Left renal pelvis (tissue), 4 donors: ENCODE measurements at regions not wholly inside any gene's neighbourhood (a gene's known extent, or its start where the extent isn't known, plus 50 kb on each side); places are given as distances from the start of the nearest gene placed in this dataset.

Source experiments
- DNase-seq, 4 donors: peaks; one replicate each; pipeline ENCODE4 v3.0.0-alpha.2; 2013; ENCODE audit warnings: low read depth in 4 of 4, low spot score in 3 of 4

DNA sequence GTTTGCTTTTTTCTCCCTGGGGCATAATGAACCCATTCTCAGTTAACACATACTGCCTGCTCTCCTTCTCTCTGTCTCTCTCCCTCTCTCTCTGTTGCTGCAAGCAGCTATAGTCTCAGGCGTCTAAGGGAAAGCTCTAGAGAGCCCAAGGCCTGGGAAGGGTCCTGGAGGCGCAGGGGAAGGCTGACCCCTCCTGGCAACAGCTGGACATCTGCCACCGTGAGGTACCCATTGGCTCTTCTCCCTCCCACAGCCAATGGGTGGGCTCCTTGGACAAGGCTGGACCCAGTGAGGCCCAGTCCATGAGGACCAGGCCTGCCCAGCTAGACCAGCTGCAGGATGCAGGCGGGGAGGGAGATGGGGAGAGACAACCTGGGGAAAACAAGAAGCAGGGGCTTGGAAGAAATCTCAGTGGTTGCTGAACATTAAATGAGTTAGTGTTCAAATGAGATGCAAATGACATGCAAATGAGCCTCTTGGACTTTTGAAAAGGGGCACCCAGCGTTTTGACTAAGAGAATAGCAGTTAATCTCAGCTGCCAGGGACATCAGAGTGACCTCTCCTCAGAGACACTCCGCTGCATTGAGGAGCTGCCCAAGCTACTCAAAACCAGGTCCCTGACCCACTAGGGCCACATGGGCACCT, 349.7 kb downstream of the BUD13 start:
- no peak for DNase-seq

DNA sequence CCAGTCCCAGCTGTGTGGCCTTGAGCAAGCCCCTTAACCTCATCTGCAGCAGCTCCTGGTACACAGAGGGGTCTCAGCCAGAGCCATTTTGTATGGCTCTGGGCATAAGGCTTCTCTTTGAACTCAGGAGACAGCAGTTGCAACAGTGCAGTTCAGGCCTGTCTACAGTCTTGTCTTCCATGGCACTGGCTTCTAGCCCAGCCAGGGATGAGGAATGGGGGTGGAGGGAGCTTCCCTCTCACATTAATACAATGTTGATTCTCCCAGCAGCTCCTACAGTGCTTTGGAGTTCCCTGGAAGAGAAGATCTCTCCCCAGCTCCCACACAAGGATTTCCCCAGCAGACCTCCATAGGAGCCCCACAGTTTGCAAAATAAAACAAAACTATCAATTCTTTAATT, 350.2 kb downstream of the BUD13 start:
- no peak for DNase-seq

DNA sequence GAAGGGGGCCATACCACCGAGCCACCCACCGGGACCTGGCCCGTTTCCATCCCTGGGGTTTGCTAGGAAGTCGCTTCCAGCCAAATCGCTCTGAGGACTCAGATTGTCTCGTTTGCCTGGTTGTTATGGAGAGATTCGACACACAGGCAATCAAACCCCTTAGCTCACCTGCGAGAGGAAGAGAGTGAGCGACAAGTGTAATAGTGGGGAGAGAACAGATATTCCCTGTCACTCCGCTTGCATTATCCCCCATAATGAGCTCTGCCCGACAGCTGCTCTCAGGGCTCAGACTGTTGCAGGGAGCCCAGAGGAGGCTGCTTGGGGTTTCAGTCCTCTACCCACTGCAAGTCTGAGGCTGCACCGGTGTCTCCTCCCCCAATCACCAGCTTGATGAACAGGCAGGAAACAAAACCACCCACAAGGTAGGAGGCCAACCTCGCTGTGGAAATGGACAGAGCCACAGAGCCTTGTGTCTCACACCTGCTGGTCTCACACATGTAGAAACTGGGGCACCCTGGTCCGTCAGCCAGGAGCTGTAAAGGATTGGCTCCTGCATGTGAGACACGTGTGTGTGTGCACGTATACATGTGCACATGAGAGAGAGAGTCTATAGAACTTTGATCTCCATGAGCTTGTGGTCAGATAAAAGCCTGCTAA, 351.1 kb downstream of the BUD13 start:
- no peak for DNase-seq

DNA sequence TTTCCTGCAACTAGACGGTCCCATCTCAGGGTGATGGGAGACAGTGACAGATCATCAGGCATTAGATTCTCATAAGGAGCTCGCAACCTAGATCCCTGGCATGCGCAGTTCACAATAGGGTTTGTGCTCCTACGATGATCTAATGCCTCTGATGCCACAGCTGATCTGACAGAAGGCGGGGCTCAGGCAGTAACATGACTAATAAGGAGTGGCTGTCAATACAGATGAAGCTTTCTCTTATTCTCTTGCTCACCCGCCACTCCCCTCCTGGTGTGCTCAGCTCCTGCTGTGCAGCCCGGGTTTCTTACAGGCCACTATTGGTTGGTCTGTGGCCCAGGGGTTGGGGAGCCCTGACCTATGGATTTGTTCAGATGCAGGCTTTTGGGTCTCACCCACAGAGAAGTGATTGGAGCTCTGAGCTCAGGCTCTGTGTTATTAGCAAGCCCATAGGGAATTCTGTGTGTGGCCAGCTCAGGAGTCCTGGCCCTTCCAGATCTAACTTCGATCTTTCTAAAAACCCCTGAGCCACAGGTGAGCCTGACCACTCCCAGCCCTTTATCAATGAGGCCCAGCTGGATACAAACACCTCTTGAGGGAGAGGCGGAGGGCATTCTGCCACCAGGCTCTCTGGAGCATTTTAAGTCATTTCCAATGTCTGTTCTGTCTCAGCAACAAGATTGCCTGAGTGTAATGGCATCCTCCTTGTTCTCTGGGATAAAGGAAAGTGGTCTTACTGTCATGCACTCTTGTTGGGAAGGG, 351.8 kb downstream of the BUD13 start:
- no peak for DNase-seq

DNA sequence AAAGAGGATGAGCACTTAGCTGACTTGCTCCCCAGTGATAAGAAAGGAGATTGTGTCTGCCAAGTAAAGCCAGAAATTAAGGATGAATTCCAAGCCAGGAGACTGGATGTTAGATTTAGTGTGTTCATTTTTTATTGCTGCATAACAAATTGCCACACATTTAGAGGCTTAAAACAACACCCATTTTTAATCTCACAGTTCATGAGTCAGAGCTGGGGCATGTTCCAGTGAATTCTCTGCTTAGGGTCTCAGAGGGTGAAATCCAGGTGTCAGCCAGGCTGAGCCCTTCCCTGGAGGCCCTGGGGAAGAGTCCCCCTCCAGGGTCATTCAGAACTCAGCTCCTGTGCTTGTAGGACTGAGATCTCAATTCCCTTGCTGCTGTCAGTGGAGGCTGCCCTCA, 352.8 kb downstream of the BUD13 start:
- DNase-seq: no peak

DNA sequence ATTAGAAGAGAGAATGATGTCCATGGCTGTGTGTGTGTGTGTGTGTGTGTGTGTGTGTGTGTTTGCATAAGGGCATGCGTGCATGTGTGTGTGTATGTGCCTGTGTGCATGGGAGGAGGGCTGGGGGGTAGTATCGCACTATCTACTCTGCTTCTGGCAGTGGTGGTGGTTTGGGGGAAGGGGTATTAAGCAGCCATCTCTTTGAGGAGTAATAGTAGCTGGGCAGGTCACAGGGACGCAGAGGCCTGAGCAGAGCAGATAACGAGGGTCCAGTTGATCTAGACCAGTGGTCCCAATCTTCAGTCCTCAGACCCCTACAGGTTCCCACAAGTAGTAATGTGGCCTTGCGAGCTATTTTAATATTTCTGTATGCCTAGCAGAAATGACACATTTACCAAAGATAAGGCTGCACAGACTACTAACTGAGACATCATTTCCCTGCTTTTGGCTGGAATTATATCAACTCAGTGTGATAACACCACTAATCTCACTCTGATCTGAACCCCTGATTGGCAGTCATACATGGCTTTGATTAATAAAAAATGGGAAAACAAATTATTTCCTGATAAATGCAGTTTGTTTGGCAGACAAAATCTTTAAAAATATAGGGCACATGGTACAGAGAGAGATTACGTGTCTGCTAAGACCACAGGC, 354.3 kb downstream of the BUD13 start:
- no peak for DNase-seq

DNA sequence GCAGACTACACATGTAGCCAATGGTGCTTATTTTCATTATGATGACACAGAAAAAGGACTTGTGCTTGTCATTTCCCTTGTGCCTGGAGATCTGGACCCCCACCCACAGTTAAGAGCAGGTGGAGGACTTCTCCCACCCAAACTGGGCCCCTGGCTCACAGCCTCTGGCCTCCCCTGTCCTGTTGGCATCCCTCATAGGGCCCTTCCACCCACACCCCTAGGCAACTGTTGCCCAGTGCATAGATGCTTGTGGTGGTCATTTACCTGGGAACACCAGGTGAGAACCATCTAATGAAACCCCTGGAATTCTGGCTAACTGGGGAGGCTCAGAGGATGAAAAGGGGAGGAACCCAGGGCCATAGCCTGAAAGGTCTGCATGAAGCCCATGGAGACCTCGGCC, 355.9 kb downstream of the BUD13 start:
- no peak for DNase-seq

DNA sequence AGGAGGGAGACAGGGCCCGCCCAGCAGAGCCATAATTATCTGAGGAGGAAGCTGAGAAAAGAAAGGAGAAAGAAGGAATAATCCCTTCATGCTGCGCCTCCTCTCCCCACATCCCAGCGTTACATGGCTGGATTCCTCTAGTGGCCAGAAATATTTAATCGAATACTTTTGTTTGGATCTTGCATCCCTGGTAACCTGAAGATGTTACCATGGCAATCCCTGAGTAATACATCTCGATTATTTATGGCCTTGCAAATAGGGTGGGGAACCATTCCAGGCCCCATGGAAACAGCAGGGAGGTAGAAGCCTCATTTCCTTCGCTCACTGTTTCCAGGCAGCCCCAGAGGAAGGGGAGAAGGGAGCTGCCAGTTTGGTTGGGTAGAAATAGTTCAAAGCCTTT, 357.7 kb downstream of the BUD13 start:
- no peak for DNase-seq

DNA sequence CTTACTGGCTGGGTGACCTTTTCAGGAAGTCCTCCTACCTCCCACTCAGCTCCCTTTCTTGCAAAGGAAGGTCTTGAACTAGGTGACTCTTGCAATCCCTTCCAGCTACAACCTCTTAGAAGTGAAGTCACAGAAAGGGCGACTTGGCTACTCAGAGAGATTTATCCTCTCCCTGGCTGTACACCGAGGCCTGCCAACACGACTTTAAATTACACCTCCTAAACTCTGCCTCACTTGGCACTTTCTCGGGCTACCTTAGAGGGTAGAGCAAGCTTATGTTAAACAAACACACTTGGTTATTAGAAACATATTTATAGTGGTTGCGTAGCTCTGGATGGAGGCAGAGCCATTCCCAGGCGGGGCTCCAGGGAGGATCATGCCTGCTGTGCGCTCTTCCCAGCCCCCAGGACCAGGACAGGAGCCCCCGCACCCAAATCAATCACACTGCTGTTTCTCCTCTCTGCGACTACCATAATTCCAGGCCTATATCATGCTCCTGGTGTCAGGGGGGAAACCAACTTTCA, 358.4 kb downstream of the BUD13 start:
- DNase-seq: no peak

DNA sequence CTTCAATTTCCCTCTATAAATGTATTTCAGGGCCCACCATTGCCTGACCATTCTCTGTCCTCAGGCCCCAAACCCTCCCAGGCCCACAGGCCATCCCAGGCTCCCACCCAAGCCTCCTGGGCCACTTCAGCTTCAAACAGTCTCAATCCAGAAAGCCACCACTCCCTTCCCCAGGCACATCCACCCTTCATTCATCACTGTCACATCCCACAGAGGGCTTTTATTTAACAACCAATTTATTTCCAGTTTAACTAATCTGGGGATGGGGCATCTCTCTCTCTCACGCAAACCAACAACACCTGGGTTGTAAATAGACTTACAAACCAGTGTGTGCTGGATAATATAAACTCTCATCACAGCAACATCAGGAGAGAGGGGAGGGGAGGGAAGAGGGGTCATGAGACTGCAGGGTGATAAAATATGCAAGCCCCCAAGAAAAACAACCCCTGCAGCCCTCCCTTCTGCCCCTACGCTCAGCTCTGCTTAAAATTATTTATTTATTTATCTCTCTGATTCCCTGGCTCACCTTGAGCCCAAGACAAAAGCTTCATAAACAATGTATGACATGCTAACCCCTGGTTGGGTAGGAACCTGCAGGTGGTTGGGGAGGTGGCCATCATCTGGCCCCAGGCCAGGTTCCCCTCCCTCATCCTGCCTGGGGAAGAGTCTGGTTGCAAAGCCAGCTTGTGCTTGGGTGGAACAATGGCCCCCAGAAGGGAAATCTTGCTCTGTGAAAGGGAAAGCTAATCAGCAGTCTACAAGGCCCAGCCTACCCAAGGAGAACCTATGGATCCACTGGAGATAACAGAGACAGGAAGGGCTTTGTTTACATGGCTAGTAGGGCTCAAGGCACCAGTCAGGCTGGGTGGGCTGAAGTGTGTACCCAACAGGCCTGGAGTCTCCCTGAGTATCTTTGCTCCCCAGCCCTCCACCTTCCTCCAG, 359.2 kb downstream of the BUD13 start:
- no peak for DNase-seq

DNA sequence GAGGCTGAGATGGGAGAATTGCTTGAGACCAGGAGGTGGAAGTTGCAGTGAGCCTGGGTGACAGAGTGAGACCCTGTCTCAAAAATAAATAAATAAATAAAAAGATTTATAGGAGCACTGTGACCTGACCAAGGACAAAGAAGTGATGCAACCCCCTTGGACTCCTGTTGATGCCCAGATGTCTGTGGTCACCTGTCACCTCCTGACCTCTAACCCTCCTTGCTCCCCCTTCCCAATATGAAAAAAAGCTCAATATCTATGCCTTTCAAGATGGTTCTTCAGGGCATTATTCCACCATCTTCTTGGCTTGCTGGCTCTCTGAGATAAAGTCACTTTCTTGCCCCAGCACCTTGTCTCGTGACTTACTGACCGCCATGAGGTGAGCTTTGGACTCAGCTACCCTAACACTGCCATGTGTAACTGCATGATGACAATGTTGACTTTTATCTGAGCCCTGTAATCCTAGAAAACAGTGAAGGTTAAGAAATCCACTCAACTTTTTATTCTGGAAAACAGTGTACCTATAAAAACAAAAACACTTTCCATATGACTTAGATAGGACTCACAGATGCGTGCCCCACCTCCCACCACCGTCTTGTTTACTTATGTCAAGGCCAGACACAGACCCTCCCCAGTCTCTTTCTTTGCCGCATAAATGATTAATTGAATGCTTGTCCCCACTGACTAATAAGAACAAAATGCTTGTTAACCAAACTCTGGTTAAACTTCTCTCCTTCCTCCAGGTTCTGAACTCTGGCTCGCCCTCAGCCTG, 360.5 kb downstream of the BUD13 start:
- DNase-seq: no peak

DNA sequence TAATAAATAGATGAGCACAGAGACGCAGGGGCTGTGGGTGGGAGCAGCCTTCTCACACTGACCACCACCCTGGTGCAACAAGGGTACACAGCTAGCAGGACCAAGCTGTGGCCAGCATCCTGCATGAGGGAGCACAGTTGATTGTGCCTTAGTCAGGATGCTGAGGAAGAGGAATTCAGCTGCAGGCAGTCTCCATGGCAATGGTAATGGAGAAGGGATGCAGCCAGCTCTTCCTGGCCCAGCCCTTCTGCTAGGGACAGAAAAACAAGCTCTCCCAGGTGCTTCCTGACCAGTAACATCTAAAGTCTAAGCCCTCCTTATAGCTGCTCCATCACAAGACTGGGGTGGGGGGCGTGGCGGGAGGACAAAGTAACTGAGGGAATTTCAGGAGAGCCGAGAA, 363.5 kb downstream of the BUD13 start:
- DNase-seq: no peak

DNA sequence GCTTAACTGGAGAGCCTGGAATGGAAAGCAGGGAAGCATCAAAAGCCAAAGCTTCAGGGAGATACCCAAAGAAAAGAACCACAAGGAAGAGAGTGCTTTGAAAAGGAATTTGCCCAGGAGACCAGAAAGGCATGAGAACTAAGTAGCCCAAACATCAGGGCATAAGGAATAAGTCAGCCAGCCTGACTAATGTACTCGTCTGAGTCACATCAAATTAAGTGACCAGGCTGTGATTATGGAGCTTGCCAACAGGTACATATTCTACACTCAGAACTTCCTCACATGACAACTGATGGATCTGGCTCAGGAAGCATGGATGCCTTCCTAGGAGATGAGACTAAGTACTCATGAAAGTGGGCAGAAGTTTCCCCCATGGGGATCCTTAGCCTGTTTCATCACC, 366.7 kb downstream of the BUD13 start:
- DNase-seq: no peak

DNA sequence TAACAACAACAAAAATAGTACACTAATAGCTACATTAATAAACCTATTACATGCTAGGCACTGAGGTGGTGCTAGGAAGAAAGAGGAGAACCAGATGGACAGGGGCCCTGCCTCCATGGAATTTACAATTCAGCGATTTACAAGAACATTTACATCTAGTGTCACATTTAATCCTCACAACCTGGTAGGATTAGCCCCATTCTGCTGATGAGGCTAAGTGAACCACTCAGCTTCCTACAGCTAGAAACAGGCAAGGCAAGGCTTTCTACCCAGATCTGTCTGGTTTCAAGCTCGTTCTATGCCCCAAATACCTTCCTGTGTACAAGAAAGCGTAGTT, 368.4 kb downstream of the BUD13 start:
- DNase-seq: no peak

DNA sequence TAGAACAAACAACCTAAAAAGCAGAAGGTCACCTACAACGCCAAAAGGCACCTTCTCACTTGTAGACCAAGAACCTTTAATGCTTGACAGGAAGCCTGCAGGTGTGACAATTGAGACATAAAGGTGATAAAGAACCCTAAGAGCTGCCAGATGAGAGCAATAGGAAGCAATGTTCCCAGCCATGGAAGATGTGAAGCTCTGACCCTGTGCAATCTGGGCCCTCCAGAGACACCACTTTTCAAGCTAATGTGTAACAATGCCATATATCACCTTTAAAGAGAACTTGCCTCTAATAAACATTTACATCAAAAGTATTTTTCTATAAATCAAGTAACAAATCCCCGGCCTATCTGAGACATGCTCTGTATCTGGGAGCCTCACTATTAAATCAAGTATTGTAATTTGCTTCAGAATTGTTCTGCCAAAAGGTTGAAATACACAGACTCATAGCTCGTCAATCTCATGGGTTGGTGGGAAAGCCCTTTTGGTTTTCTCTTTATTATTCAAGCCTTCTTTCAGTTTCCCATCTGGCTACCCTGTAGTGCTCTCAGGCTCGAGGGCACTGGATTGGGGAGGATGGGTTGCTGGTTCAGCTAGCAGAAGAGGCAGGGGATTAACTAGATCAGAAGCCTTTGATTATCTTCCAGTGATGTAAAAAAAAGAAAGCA, 368.9 kb downstream of the BUD13 start:
- DNase-seq: no peak

DNA sequence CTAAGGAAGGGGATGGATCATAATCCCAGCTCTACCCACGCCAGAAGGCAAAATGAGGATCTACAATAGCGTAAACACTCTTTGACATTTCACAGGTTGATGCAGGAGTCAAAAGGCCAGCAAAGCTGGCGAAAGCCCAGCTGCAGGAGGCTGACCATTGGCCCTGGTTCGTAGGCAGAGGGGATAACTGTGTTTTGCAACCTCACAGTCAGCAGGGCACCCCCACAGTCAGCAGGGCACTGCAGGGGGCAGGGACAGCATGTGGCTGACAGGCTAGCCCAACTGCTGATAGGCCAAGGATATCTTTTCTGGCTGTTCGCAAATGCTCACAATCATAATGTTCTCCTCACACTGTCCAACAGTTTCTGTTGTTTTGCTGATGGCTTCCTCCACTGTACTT, 372.7 kb downstream of the BUD13 start:
- DNase-seq: no peak

DNA sequence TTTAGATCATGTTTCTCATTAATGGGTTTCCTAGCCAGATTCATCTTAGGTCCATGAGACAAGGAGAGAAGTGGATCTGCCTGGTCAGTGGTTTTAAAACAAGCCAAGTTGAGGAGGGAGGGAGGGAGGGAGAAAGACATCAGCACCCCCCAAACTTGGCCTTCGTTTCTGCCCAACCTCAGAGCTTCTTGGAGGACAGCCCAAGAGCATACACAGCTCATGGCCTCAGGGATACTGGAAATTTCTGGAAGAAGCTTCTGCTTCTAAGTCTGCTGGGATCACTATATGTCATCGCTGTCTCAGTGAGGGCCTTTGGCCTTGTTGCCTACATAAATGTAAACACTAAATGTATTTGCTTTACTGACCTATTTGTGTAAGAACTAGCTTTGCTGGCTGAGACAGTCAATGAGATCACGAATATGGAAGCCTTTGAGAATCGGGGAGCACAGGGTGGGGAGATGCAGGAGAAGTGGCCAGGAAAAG, 375.1 kb downstream of the BUD13 start:
- no peak for DNase-seq

DNA sequence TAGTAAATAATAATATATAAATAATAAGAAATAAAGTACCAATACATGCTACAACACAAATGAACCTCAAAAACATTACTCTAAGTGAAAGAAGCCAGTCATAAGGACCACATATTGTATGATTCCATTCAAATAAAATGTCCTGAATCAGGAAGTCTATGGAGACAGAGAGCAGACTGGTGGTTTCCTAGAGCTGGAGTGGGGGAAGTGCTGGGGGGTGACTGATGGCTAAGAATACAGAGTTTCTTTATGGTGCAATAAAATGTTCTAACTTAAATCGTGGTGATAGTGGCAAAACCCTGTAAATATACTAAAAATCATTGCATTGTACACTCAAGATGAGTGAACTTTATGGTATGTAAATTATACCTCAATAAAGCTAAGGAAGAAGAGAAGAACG, 376.5 kb downstream of the BUD13 start:
- DNase-seq: no peak

DNA sequence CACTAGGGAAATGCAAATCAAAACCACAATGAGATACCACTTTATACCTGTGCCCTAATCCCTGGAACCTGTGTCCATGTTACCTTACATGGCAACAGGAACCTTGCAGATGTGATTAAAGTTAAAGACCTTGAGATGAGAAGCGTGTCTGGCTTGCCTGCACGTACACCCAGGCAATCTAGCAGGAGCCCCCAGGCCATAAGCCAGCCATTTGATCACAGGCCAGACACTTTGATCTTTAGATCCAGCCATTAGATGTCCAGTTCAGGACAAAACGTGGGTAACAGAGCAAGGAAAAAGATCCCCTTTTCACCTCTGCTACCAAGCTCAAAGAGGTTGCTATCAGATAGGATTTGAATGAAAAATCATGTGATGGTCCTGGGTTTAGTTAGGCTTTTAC, 378.8 kb downstream of the BUD13 start:
- DNase-seq: no peak
